IMR-90 (cell line): ENCODE measurements at regions not wholly inside any gene's neighbourhood (a gene's known extent, or its start where the extent isn't known, plus 50 kb on each side); places are given as distances from the start of the nearest gene placed in this dataset.

Experiments used
- BHLHE40 ChIP-seq: fragments of 150-350 bp; IDR thresholded peaks from 2 replicates; pipeline ENCODE4 v1.6.1; 2016; ENCODE audit warnings: mild to moderate bottlenecking, low read depth, low read length
- CEBPB ChIP-seq: IDR thresholded peaks from 2 replicates; pipeline ENCODE4 v1.6.1; 2012; ENCODE audit warnings: low read depth, low read length, improper control_type of control experiment
- MAZ ChIP-seq: IDR thresholded peaks from 2 replicates; pipeline ENCODE4 v1.6.1; 2012; ENCODE audit warnings: low read depth, mild to moderate bottlenecking, low read length, improper control_type of control experiment, moderate library complexity, borderline replicate concordance
- MXI1 ChIP-seq: IDR thresholded peaks from 2 replicates; pipeline ENCODE4 v1.6.1; 2012; ENCODE audit warnings: low read depth, mild to moderate bottlenecking, low read length, moderate library complexity, borderline replicate concordance
- POLR2A ChIP-seq: IDR thresholded peaks from 2 replicates; pipeline ENCODE4 v1.6.1; 2012; ENCODE audit warnings: mild to moderate bottlenecking, low read depth, low read length
- RAD21 ChIP-seq: IDR thresholded peaks from 2 replicates; pipeline ENCODE4 v1.6.1; 2012; ENCODE audit warnings: low read length, improper control_type of control experiment
- TF ChIP-seq, protein P1 (sequence below): conservative IDR thresholded peaks from 2 replicates; pipeline ENCODE4 v1.5.1; 2012; ENCODE audit warnings: mild to moderate bottlenecking, low read depth, low read length, improper control_type of control experiment
- TF ChIP-seq, protein P2 (sequence below): fragments of 150-350 bp; IDR thresholded peaks from 2 replicates; pipeline ENCODE4 v1.6.1; 2017; ENCODE audit warnings: mild to moderate bottlenecking, antibody characterized with exemption, low read length, low read depth

DNA sequence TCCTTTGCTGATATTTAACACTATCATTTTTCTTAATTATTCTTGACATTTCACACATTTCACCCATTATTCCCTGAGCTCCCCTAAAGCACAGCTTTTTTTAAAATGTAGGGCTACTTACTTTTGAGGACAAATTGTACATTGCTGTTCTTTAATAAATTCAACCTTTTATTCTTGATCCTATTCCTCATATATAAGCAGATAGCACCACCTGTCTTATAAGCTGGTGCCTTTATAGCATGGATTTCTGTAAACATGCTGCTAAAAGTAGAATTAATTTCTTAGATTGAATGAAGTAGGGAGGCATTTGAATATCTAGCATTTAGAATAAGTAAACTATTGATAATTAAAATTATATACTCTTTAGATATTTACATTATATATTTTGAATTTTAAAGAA lies 603.4 kb upstream of the PCDH9 start:
- TF ChIP-seq POLR2A (no peak), MXI1 (no peak), RAD21 (no peak), MAZ (no peak), BHLHE40 (no peak), CEBPB (no peak)
- TF ChIP-seq, protein P1, sequence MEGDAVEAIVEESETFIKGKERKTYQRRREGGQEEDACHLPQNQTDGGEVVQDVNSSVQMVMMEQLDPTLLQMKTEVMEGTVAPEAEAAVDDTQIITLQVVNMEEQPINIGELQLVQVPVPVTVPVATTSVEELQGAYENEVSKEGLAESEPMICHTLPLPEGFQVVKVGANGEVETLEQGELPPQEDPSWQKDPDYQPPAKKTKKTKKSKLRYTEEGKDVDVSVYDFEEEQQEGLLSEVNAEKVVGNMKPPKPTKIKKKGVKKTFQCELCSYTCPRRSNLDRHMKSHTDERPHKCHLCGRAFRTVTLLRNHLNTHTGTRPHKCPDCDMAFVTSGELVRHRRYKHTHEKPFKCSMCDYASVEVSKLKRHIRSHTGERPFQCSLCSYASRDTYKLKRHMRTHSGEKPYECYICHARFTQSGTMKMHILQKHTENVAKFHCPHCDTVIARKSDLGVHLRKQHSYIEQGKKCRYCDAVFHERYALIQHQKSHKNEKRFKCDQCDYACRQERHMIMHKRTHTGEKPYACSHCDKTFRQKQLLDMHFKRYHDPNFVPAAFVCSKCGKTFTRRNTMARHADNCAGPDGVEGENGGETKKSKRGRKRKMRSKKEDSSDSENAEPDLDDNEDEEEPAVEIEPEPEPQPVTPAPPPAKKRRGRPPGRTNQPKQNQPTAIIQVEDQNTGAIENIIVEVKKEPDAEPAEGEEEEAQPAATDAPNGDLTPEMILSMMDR: no peak
- TF ChIP-seq, protein P2, sequence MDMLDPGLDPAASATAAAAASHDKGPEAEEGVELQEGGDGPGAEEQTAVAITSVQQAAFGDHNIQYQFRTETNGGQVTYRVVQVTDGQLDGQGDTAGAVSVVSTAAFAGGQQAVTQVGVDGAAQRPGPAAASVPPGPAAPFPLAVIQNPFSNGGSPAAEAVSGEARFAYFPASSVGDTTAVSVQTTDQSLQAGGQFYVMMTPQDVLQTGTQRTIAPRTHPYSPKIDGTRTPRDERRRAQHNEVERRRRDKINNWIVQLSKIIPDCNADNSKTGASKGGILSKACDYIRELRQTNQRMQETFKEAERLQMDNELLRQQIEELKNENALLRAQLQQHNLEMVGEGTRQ: no peak
